Mucosa of rectum (tissue), 2 donors: ENCODE measurements at regions not wholly inside any gene's neighbourhood (a gene's known extent, or its start where the extent isn't known, plus 50 kb on each side); places are given as distances from the start of the nearest gene placed in this dataset.

ENCODE experiments used
- H3K27ac ChIP-seq, 2 donors: one replicate each; pipeline ENCODE4 v1.7.0; 2013; ENCODE audit warnings: inconsistent platforms in 2 of 2, low read depth in 2 of 2, low read length in 2 of 2
- H3K27me3 ChIP-seq, 2 donors: one replicate each; pipeline ENCODE4 v1.7.0; 2013; ENCODE audit warnings: low read length in 2 of 2; ENCODE audit not compliant: control insufficient read depth in 2 of 2, insufficient read depth in 2 of 2
- H3K36me3 ChIP-seq, 2 donors: one replicate each; pipeline ENCODE4 v1.7.0; 2013; ENCODE audit warnings: low read length in 2 of 2; ENCODE audit not compliant: control insufficient read depth in 2 of 2, insufficient read depth in 2 of 2
- H3K4me1 ChIP-seq, 2 donors: one replicate each; pipeline ENCODE4 v1.7.0; 2013; ENCODE audit warnings: low read length in 2 of 2, mild to moderate bottlenecking in 1 of 2; ENCODE audit not compliant: control insufficient read depth in 2 of 2, insufficient read depth in 2 of 2
- H3K4me3 ChIP-seq, 2 donors: one replicate each; pipeline ENCODE4 v1.7.0; 2013; ENCODE audit warnings: low read length in 2 of 2
- H3K9ac ChIP-seq, 2 donors: one replicate each; pipeline ENCODE4 v1.7.0; 2013; ENCODE audit warnings: low read length in 2 of 2, low read depth in 1 of 2, mild to moderate bottlenecking in 1 of 2
- H3K9me3 ChIP-seq, 2 donors: one replicate each; pipeline ENCODE4 v1.7.0; 2013; ENCODE audit warnings: low read length in 2 of 2; ENCODE audit not compliant: control insufficient read depth in 2 of 2
- donor health status: healthy.
- donor health status: Normal muscosa, but diverticular disease.

DNA sequence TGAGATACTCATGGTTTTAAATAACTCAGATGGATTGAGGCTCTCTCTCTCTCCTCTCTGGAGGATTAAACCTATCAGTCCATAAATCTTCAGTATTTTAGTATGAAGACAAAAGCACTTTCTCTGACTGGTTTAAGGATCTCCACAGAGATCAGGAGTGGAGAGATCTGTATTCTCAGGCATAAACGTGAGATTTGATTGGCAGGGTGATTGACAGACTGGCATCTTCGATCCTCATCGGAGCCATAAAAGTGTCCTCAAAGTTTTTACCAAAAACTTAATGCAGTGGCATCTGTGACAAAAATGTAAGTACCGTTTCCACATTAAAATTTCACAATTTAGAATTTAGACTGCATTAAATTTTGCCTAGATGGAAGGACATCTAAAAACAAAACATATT is 870.1 kb downstream of the KCNJ2 start:
- Histone ChIP-seq H3K36me3 (no peaks in the 10 kb centered on the region), H3K4me1 (no peaks in the 10 kb centered on the region), H3K27me3 (no peaks in the 10 kb centered on the region), H3K4me3 (no peak overlapping the region), H3K9ac (no peak overlapping the region), H3K9me3 (no peaks in the 10 kb centered on the region), H3K27ac (no peak overlapping the region)

- no peak overlapping the region for H3K27ac ChIP-seq
- no peaks in the 10 kb centered on the region for H3K27me3 ChIP-seq
- H3K9ac ChIP-seq, result no peak overlapping the region
- H3K4me1 ChIP-seq, result no peaks in the 10 kb centered on the region
- H3K36me3 ChIP-seq, result no peaks in the 10 kb centered on the region
- no peak overlapping the region for H3K4me3 ChIP-seq
- H3K9me3 ChIP-seq, result no peaks in the 10 kb centered on the region
Observed at GRCh38 chr17:71052971-71053370, 883.6 kb downstream of the KCNJ2 start.

GRCh38 chr17:71055128-71055527 is 885.8 kb downstream of the KCNJ2 start:
- Histone ChIP-seq H3K9ac (no peak overlapping the region), H3K4me1 (no peaks in the 10 kb centered on the region), H3K27me3 (no peaks in the 10 kb centered on the region), H3K4me3 (no peak overlapping the region), H3K36me3 (no peaks in the 10 kb centered on the region), H3K27ac (no peak overlapping the region), H3K9me3 (no peaks in the 10 kb centered on the region)

DNA sequence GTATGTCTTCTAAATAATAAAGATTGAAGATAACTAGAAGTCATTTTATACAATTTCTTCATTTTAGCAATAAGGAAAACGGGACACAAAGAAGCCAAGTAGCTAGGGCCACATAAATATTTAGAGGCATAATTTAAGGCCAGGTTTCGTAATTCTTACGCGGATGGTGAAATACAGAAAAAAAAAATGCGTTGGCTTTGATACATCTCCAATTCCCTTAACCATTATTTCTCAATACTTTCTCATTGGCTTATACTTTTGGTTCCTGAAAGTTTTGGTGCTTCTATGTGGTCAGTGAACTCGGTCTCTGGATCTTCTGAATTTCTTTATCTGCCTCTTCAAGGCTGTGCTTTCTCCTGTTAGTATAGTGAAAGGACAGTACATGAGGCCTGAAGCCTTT is 888.1 kb downstream of the KCNJ2 start:
- Histone ChIP-seq H3K9ac (no peak overlapping the region), H3K27ac (no peak overlapping the region), H3K27me3 (no peaks in the 10 kb centered on the region), H3K36me3 (no peaks in the 10 kb centered on the region), H3K4me3 (no peak overlapping the region), H3K9me3 (no peaks in the 10 kb centered on the region), H3K4me1 (no peaks in the 10 kb centered on the region)

- Histone ChIP-seq H3K36me3 (no peaks in the 10 kb centered on the region), H3K27me3 (no peaks in the 10 kb centered on the region), H3K4me3 (no peak overlapping the region), H3K4me1 (no peaks in the 10 kb centered on the region), H3K9me3 (no peaks in the 10 kb centered on the region), H3K27ac (no peak overlapping the region), H3K9ac (no peak overlapping the region)
Observed at GRCh38 chr17:71057938-71058337, 888.6 kb downstream of the KCNJ2 start.

DNA sequence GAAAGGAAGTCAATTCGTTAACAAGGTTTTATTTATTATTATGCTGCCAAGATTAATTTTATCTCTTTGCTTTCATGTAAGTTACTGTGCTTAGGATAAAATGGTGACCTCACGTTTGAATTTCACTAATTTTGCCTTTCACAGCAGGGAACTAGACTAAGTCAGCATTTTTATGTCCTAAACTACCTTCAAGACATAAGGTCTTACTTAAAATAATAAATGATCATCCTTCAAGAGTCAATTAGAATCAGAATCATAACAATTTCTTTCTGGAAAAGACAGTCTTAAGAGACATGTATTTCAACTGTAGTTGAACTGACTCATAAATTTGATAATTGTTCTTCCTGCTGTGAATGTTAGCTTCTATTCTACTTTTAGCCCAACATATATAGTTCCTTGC is 893.8 kb downstream of the KCNJ2 start:
- H3K4me1 ChIP-seq, result no peaks in the 10 kb centered on the region
- no peaks in the 10 kb centered on the region for H3K9me3 ChIP-seq
- H3K4me3 ChIP-seq, result no peak overlapping the region
- H3K9ac ChIP-seq, result no peak overlapping the region
- no peak overlapping the region for H3K27ac ChIP-seq
- H3K36me3 ChIP-seq, result no peaks in the 10 kb centered on the region
- H3K27me3 ChIP-seq, result no peaks in the 10 kb centered on the region

DNA sequence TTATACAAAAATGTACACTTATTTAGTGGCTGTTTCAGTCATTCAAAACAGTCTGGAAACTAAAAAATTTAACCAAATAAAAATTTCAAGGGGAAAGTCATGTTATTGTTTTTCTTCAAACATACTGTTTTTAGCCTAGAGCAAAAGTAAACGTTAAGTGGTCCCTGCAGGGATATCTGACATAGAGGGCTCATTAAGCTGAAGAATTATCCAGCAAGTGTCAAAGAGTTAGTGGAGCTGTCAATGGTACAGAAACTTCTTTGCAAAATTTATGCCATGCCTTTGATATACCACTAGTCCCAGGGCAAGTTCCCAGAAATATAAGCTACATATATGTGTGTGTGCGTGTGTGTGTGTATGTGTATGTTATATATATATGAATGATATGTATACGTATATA is 894.2 kb downstream of the KCNJ2 start:
- H3K4me1 ChIP-seq, result no peaks in the 10 kb centered on the region
- H3K4me3 ChIP-seq, result no peak overlapping the region
- no peaks in the 10 kb centered on the region for H3K36me3 ChIP-seq
- H3K27me3 ChIP-seq, result no peaks in the 10 kb centered on the region
- no peak overlapping the region for H3K9ac ChIP-seq
- H3K27ac ChIP-seq, result no peak overlapping the region
- H3K9me3 ChIP-seq, result no peaks in the 10 kb centered on the region

- Histone ChIP-seq H3K36me3 (no peaks in the 10 kb centered on the region), H3K4me3 (no peak overlapping the region), H3K9ac (no peak overlapping the region), H3K27me3 (no peaks in the 10 kb centered on the region), H3K4me1 (no peaks in the 10 kb centered on the region), H3K9me3 (no peaks in the 10 kb centered on the region), H3K27ac (no peak overlapping the region)
Observed at GRCh38 chr17:71067669-71068407, 898.5 kb downstream of the KCNJ2 start.

DNA sequence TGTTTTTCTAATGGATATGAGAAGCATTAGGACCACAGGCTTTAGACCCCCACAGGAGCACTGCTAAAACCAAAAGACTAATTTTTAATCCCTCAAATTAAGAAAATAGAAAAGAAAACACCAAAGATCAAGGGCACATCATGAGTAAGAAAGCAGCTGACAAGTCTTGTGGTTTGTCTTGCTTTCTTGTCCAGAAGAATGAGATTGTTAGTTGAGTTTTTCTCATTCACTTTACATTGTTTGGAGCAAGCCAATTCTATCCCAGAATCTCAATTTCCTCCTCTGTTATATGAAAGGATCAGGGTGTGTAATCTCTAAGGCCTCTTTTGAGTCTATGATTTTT is 899.0 kb downstream of the KCNJ2 start:
- H3K9ac ChIP-seq, result no peak overlapping the region
- no peaks in the 10 kb centered on the region for H3K9me3 ChIP-seq
- H3K36me3 ChIP-seq, result no peaks in the 10 kb centered on the region
- no peaks in the 10 kb centered on the region for H3K4me1 ChIP-seq
- no peak overlapping the region for H3K4me3 ChIP-seq
- H3K27me3 ChIP-seq, result no peaks in the 10 kb centered on the region
- H3K27ac ChIP-seq, result no peak overlapping the region

- H3K4me1 ChIP-seq, result no peaks in the 10 kb centered on the region
- no peaks in the 10 kb centered on the region for H3K9me3 ChIP-seq
- no peaks in the 10 kb centered on the region for H3K27me3 ChIP-seq
- no peaks in the 10 kb centered on the region for H3K36me3 ChIP-seq
- H3K27ac ChIP-seq, result no peak overlapping the region
- no peak overlapping the region for H3K9ac ChIP-seq
- no peak overlapping the region for H3K4me3 ChIP-seq
Observed at GRCh38 chr17:71071041-71071440, 901.7 kb downstream of the KCNJ2 start.

- no peak overlapping the region for H3K4me3 ChIP-seq
- no peaks in the 10 kb centered on the region for H3K36me3 ChIP-seq
- H3K4me1 ChIP-seq, result no peaks in the 10 kb centered on the region
- no peak overlapping the region for H3K9ac ChIP-seq
- H3K27ac ChIP-seq, result no peak overlapping the region
- H3K9me3 ChIP-seq, result no peaks in the 10 kb centered on the region
- no peaks in the 10 kb centered on the region for H3K27me3 ChIP-seq
Observed at GRCh38 chr17:71071837-71072236, 902.5 kb downstream of the KCNJ2 start.
